HG03460 (cell line): ENCODE measurements at regions not wholly inside any gene's neighbourhood (a gene's known extent, or its start where the extent isn't known, plus 50 kb on each side); places are given as distances from the start of the nearest gene placed in this dataset.

Source experiments
- ATAC-seq: cut with Tn5 transposase; IDR thresholded peaks from one replicate; pipeline ENCODE4 v1.9.1; 2021; ENCODE audit not compliant: unreplicated experiment

- no peak for ATAC-seq
These were observed 522.9 kb upstream of the SLIT2 start for GRCh38 chr4:19728773-19729172.

- no peak for ATAC-seq
These were observed 524.6 kb upstream of the SLIT2 start for GRCh38 chr4:19727141-19727540.

- no peak for ATAC-seq
These were observed 526.6 kb upstream of the SLIT2 start for GRCh38 chr4:19725130-19725529.

- no peak for ATAC-seq
These were observed 529.3 kb upstream of the SLIT2 start for GRCh38 chr4:19722404-19722803.

GRCh38 chr4:19721587-19721986 is 530.1 kb upstream of the SLIT2 start:
- ATAC-seq, result no peak

- ATAC-seq, result no peak
These were observed 531.1 kb upstream of the SLIT2 start for GRCh38 chr4:19720610-19721009.

- no peak for ATAC-seq
These were observed 531.5 kb upstream of the SLIT2 start for GRCh38 chr4:19720190-19720589.

- ATAC-seq, result no peak
These were observed 539.8 kb upstream of the SLIT2 start for GRCh38 chr4:19711871-19712270.

- ATAC-seq, result no peak
These were observed 543.8 kb upstream of the SLIT2 start for GRCh38 chr4:19707876-19708275.

- no peak for ATAC-seq
These were observed 548.3 kb upstream of the SLIT2 start for GRCh38 chr4:19703391-19703790.

- ATAC-seq, result no peak
These were observed 550.7 kb upstream of the SLIT2 start for GRCh38 chr4:19700992-19701391.

GRCh38 chr4:19698961-19699360 is 552.7 kb upstream of the SLIT2 start:
- no peak for ATAC-seq

- ATAC-seq, result no peak
These were observed 556.9 kb upstream of the SLIT2 start for GRCh38 chr4:19694812-19695211.

GRCh38 chr4:19693936-19694570 is 557.7 kb upstream of the SLIT2 start:
- no peak for ATAC-seq

GRCh38 chr4:19689511-19689910 is 562.2 kb upstream of the SLIT2 start:
- no peak for ATAC-seq

GRCh38 chr4:19686456-19686855 is 565.2 kb upstream of the SLIT2 start:
- no peak for ATAC-seq

GRCh38 chr4:19684084-19684483 is 567.6 kb upstream of the SLIT2 start:
- no peak for ATAC-seq

- ATAC-seq, result no peak
These were observed 568.3 kb upstream of the SLIT2 start for GRCh38 chr4:19683426-19683825.

GRCh38 chr4:19677211-19677610 is 574.5 kb upstream of the SLIT2 start:
- no peak for ATAC-seq

GRCh38 chr4:19675172-19675811 is 576.4 kb upstream of the SLIT2 start:
- no peak for ATAC-seq

- no peak for ATAC-seq
These were observed 592.6 kb upstream of the SLIT2 start for GRCh38 chr4:19659101-19659500.

- no peak for ATAC-seq
These were observed 593.8 kb upstream of the SLIT2 start for GRCh38 chr4:19657856-19658255.

- no peak for ATAC-seq
These were observed 596.0 kb upstream of the SLIT2 start for GRCh38 chr4:19655666-19656065.
